Mucosa of descending colon (tissue), 3 donors: ENCODE measurements at regions not wholly inside any gene's neighbourhood (a gene's known extent, or its start where the extent isn't known, plus 50 kb on each side); places are given as distances from the start of the nearest gene placed in this dataset.

Source experiments
- ATAC-seq: fragments of 200-7000 bp; cut with Tn5 transposase; one replicate; pipeline ENCODE4 v1.9.1; 2020; ENCODE audit warnings: mild to moderate bottlenecking, moderate library complexity
- DNase-seq, 3 donors: peaks; one replicate each; pipeline ENCODE4 v3.0.0-alpha.2; 2020
- H3K36me3 ChIP-seq: fragments of 200-600 bp; one replicate; pipeline ENCODE4 v1.8.0; 2021; ENCODE audit warnings: low read depth, mild to moderate bottlenecking
- H3K4me1 ChIP-seq: fragments of 200-600 bp; one replicate; pipeline ENCODE4 v1.8.0; 2021; ENCODE audit warnings: low read depth, mild to moderate bottlenecking
- H3K4me3 ChIP-seq: fragments of 200-600 bp; one replicate; pipeline ENCODE4 v1.8.0; 2021; ENCODE audit warnings: mild to moderate bottlenecking
- H3K9me3 ChIP-seq: fragments of 200-600 bp; one replicate; pipeline ENCODE4 v1.8.0; 2021; ENCODE audit warnings: mild to moderate bottlenecking
- CTCF ChIP-seq: fragments of 200-600 bp; IDR thresholded peaks from one replicate; pipeline ENCODE4 v1.8.0; 2022; ENCODE audit warnings: antibody characterized with exemption, mild to moderate bottlenecking
- intact Hi-C, 2 donors: fragments of 100-400 bp; cut with DNase I in 1 of 2; cut with micrococcal nuclease in 1 of 2; formaldehyde crosslinking; loops; one replicate each; pipeline versions ENCODE4 v1.11.0 to v1.11.1; 2022; cut with DNase I, micrococcal nuclease
- donor health status: DM: no; HTN: no; CAD: no; lungs with moderate emphysema.
- donor health status: DM: no; HTN: no; CAD: no.
- donor health status: DM: no; HTN: yes; CAD: no.

- no peak for TF ChIP-seq CTCF
- ATAC-seq, result no peak
- H3K4me1 ChIP-seq, result no peaks in the 10 kb centered on the region
- H3K36me3 ChIP-seq, result no peaks in the 10 kb centered on the region
- no peak overlapping the region for H3K4me3 ChIP-seq
- peaks cover 19% of the 10 kb centered on the region for H3K9me3 ChIP-seq
- no peak for DNase-seq
- intact Hi-C loops, result no loop called here
Observed at GRCh38 chr17:54381482-54381881, 519.2 kb upstream of the TOM1L1 start.

- no peaks in the 10 kb centered on the region for H3K4me1 ChIP-seq
- peaks cover 34% of the 10 kb centered on the region for H3K9me3 ChIP-seq
- H3K4me3 ChIP-seq, result no peak overlapping the region
- DNase-seq (no peak), ATAC-seq (no peak)
- intact Hi-C loops, result no loop called here
- no peaks in the 10 kb centered on the region for H3K36me3 ChIP-seq
- no peak for TF ChIP-seq CTCF
Observed at GRCh38 chr17:54404259-54404658, 496.4 kb upstream of the TOM1L1 start.

GRCh38 chr17:54405826-54406225, 494.8 kb upstream of the TOM1L1 start:
- ATAC-seq (no peak), DNase-seq (no peak)
- TF ChIP-seq CTCF, result no peak
- no peak overlapping the region for H3K4me3 ChIP-seq
- H3K9me3 ChIP-seq, result peaks cover 29% of the 10 kb centered on the region
- intact Hi-C loops, result no loop called here
- H3K4me1 ChIP-seq, result no peaks in the 10 kb centered on the region
- H3K36me3 ChIP-seq, result no peaks in the 10 kb centered on the region

- no peak for DNase-seq
- H3K36me3 ChIP-seq, result no peaks in the 10 kb centered on the region
- intact Hi-C loops, result no loop called here
- H3K4me1 ChIP-seq, result no peaks in the 10 kb centered on the region
- H3K9me3 ChIP-seq, result peaks cover 35% of the 10 kb centered on the region
- TF ChIP-seq CTCF, result no peak
- no peak overlapping the region for H3K4me3 ChIP-seq
- no peak for ATAC-seq
Observed at GRCh38 chr17:54408731-54409130, 491.9 kb upstream of the TOM1L1 start.

- Histone ChIP-seq H3K4me3 (no peak overlapping the region), H3K36me3 (no peaks in the 10 kb centered on the region), H3K9me3 (peaks cover 29% of the 10 kb centered on the region), H3K4me1 (no peaks in the 10 kb centered on the region)
- intact Hi-C loops, result no loop called here
- TF ChIP-seq CTCF, result no peak
- DNase-seq, result no peak
- ATAC-seq, result no peak
Observed at GRCh38 chr17:54418467-54418866, 482.2 kb upstream of the TOM1L1 start.

GRCh38 chr17:54425671-54426070, 475.0 kb upstream of the TOM1L1 start:
- Histone ChIP-seq H3K4me1 (no peaks in the 10 kb centered on the region), H3K4me3 (no peak overlapping the region), H3K36me3 (no peaks in the 10 kb centered on the region), H3K9me3 (peaks cover 18% of the 10 kb centered on the region)
- intact Hi-C loops, result no loop called here
- DNase-seq, result no peak
- no peak for TF ChIP-seq CTCF
- ATAC-seq, result no peak
